RWPE1 (cell line): ENCODE measurements at regions not wholly inside any gene's neighbourhood (a gene's known extent, or its start where the extent isn't known, plus 50 kb on each side); places are given as distances from the start of the nearest gene placed in this dataset.

Experiments
- CTCF ChIA-PET: fragments of 350-600 bp; sonication (Branson Sonifier 250); formaldehyde crosslinking; extraction: SDS; loops from one replicate; lab custom pipeline; 2021; lab: Yijun Ruan, JAX
- POLR2A ChIA-PET: fragments of 400-600 bp; formaldehyde crosslinking; extraction: SDS; loops from one replicate; lab custom pipeline; 2020; ENCODE audit warnings: antibody characterized with exemption; ENCODE audit not compliant: low non-redundant PET; lab: Yijun Ruan, JAX
- DNase-seq: peaks from one replicate; pipeline ENCODE4 v3.0.0; 2012; ENCODE audit warnings: low spot score
- H3K27ac ChIP-seq: fragments of 450-650 bp; 2 replicates; pipeline ENCODE4 v1.5.1; 2017
- CTCF ChIP-seq: fragments of 450-650 bp; conservative IDR thresholded peaks from 2 replicates; pipeline ENCODE4 v1.5.1; 2017; ENCODE audit warnings: low read depth, mild to moderate bottlenecking

GRCh38 chr3:159080821-159081220, 279.0 kb downstream of the MFSD1 start:
- TF ChIP-seq CTCF, result no peak
- H3K27ac ChIP-seq, result no peak overlapping the region
- DNase-seq, result no peak
- ChIA-PET CTCF (no interaction called here), POLR2A (no interaction called here)

- CTCF ChIA-PET, result interaction anchor here (0.7 kb wide), 1 partner anchor 700 kb away, joined by 4 read pairs; no protein-coding TSS in a partner anchor
These were observed 280.7 kb downstream of the MFSD1 start for GRCh38 chr3:159082519-159082918.

GRCh38 chr3:159091936-159092335, 290.1 kb downstream of the MFSD1 start:
- POLR2A ChIA-PET, result no interaction called here

More at GRCh38 chr3:159082519-159082918, 280.7 kb downstream of the MFSD1 start:
- no peak overlapping the region for H3K27ac ChIP-seq
- POLR2A ChIA-PET, result no interaction called here
- no peak for TF ChIP-seq CTCF
- no peak for DNase-seq

GRCh38 chr3:159102001-159102400, 300.1 kb downstream of the MFSD1 start:
- DNase-seq, result no peak
- no peak overlapping the region for H3K27ac ChIP-seq
- POLR2A ChIA-PET, result no interaction called here
- TF ChIP-seq CTCF, result no peak
- CTCF ChIA-PET, result interaction anchor here (0.9 kb wide), 1 partner anchor 158 kb away, joined by 3 read pairs; no protein-coding TSS in a partner anchor

More at GRCh38 chr3:159091936-159092335, 290.1 kb downstream of the MFSD1 start:
- CTCF ChIA-PET, result interaction anchor here (0.6 kb wide), 1 partner anchor 703 kb away, joined by 3 read pairs; no protein-coding TSS in a partner anchor
- H3K27ac ChIP-seq, result no peak overlapping the region
- no peak for DNase-seq
- TF ChIP-seq CTCF, result no peak

GRCh38 chr3:159112724-159113123, 310.9 kb downstream of the MFSD1 start:
- no peak overlapping the region for H3K27ac ChIP-seq
- CTCF ChIA-PET, result interaction anchor here (0.7 kb wide), 1 partner anchor 710 kb away, joined by 3 read pairs; no protein-coding TSS in a partner anchor
- POLR2A ChIA-PET, result no interaction called here
- TF ChIP-seq CTCF, result no peak
- no peak for DNase-seq

GRCh38 chr3:159113221-159113875, 311.5 kb downstream of the MFSD1 start:
- TF ChIP-seq CTCF, result no peak
- POLR2A ChIA-PET, result no interaction called here
- CTCF ChIA-PET, result interaction anchor here (0.7 kb wide), 1 partner anchor 710 kb away, joined by 3 read pairs; no protein-coding TSS in a partner anchor
- no peak for DNase-seq
- H3K27ac ChIP-seq, result no peak overlapping the region
